Transverse colon (tissue), 4 donors: ENCODE measurements at regions not wholly inside any gene's neighbourhood (a gene's known extent, or its start where the extent isn't known, plus 50 kb on each side); places are given as distances from the start of the nearest gene placed in this dataset.

Source experiments
- DNase-seq: peaks from one replicate; pipeline ENCODE4 v3.0.0-alpha.2; 2019
- H3K27ac ChIP-seq, 4 donors: fragments of 200-600 bp; sonication (generic); 2 replicates each; pipeline ENCODE4 v1.5.1; 2016 to 2018; ENCODE audit warnings: inconsistent platforms in 4 of 4
- H3K27me3 ChIP-seq: fragments of 200-600 bp; sonication (generic); 2 replicates; pipeline ENCODE4 v1.5.1; 2017; ENCODE audit warnings: inconsistent platforms
- H3K36me3 ChIP-seq, 4 donors: fragments of 200-600 bp; sonication (generic); 2 replicates each; pipeline ENCODE4 v1.5.1; 2017 to 2019; ENCODE audit warnings: inconsistent platforms in 4 of 4
- H3K4me1 ChIP-seq, 4 donors: fragments of 200-600 bp; sonication (generic); 2 replicates each; pipeline ENCODE4 v1.5.1; 2017 to 2020; ENCODE audit warnings: inconsistent platforms in 4 of 4
- H3K4me3 ChIP-seq, 4 donors: fragments of 200-600 bp; sonication (generic); 1 replicate in 1 of 4; 2 replicates in 3 of 4; pipeline versions ENCODE4 v1.5.1 to v1.6.1; 2017 to 2019; ENCODE audit warnings: inconsistent platforms in 4 of 4
- H3K9me3 ChIP-seq, 2 donors: fragments of 200-600 bp; sonication (generic); 2 replicates each; pipeline ENCODE4 v1.5.1; 2017 to 2019; ENCODE audit warnings: inconsistent platforms in 2 of 2
- EP300 ChIP-seq: sonication (generic); formaldehyde crosslinking; IDR thresholded peaks from one replicate; pipeline ENCODE4 v1.6.1; 2017; ENCODE audit warnings: antibody characterized with exemption, low read depth
- POLR2A ChIP-seq: fragments of 450-650 bp; IDR thresholded peaks from one replicate; pipeline ENCODE4 v1.6.1; 2016; ENCODE audit warnings: antibody characterized with exemption, mild to moderate bottlenecking, moderate library complexity
- POLR2AphosphoS5 ChIP-seq, 3 donors: sonication (generic); formaldehyde crosslinking; IDR thresholded peaks; one replicate each; pipeline ENCODE4 v1.6.1; 2016; ENCODE audit warnings: antibody characterized with exemption in 3 of 3
- WGBS, 2 donors: methylation state at CpG; one replicate each; pipeline ENCODE4 v1.1.5; 2018; ENCODE audit warnings: low coverage in 1 of 2; 5-methylcytosine and 5-hydroxymethylcytosine counted together
- in situ Hi-C, 4 donors: fragments of 200-750 bp; cut with MboI; loops; one replicate each; pipeline versions ENCODE4 v1.15.0 to v1.15.1; 2017; ENCODE audit warnings: low sequenced_read_pairs in 3 of 4, low pct_ligation_motif_present in 1 of 4, low pct_unique_long_range_greater_than_20kb in 1 of 4
- intact Hi-C: fragments of 100-400 bp; cut with DNase I; formaldehyde crosslinking; loops from one replicate; pipeline ENCODE4 v1.15.1; 2023; ENCODE audit warnings: low total_unique reads
- TF ChIP-seq, protein P1 (sequence below), 5 experiments: fragments of 200-600 bp in 3 of 5; fragments of 450-650 bp in 2 of 5; sonication (generic) in 3 of 5; IDR thresholded peaks; 1 replicate in 2 of 5; 2 replicates in 3 of 5; pipeline ENCODE4 v1.5.1; 2016 to 2017; ENCODE audit warnings: antibody characterized with exemption in 5 of 5, inconsistent platforms in 3 of 5, mild to moderate bottlenecking in 2 of 5, moderate library complexity in 1 of 5

DNA sequence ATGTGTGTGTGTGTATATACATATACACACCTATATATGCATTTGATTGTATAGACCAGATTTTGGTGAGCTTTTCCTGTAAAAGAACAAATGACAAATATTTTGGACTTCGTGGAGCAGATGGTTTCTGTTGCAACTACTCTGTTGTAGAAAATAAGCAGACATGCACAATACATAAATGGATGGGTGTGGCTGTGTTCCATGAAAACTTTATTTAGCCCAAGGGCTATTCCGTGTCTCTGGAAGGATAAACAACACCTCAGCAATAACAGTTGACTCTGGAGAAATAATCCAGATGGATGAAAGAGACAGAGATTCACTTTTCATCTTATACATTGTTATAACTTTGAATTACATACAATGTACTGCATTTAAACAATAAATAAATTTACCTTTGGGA is 441.4 kb downstream of the CNTN3 start:
- DNase-seq = no peak
- no peaks in the 10 kb centered on the region for H3K9me3 ChIP-seq
- TF ChIP-seq POLR2A = no peak
- TF ChIP-seq, protein P1, sequence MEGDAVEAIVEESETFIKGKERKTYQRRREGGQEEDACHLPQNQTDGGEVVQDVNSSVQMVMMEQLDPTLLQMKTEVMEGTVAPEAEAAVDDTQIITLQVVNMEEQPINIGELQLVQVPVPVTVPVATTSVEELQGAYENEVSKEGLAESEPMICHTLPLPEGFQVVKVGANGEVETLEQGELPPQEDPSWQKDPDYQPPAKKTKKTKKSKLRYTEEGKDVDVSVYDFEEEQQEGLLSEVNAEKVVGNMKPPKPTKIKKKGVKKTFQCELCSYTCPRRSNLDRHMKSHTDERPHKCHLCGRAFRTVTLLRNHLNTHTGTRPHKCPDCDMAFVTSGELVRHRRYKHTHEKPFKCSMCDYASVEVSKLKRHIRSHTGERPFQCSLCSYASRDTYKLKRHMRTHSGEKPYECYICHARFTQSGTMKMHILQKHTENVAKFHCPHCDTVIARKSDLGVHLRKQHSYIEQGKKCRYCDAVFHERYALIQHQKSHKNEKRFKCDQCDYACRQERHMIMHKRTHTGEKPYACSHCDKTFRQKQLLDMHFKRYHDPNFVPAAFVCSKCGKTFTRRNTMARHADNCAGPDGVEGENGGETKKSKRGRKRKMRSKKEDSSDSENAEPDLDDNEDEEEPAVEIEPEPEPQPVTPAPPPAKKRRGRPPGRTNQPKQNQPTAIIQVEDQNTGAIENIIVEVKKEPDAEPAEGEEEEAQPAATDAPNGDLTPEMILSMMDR (IDR thresholded peaks at IDR 0.05) = no peak
- no peak for TF ChIP-seq POLR2AphosphoS5 (IDR thresholded peaks at IDR 0.05)
- no peak for TF ChIP-seq EP300
- H3K27ac ChIP-seq = no peak overlapping the region
- 15 to 22% methylated on average over 2 of the region's 2 CpGs for WGBS, 2 donors
- no peak overlapping the region for H3K4me3 ChIP-seq
- no peaks in the 10 kb centered on the region for H3K4me1 ChIP-seq
- no peaks in the 10 kb centered on the region for H3K27me3 ChIP-seq
- in situ Hi-C loops = no loop called here
- intact Hi-C loops = no loop called here
- H3K36me3 ChIP-seq = no peaks in the 10 kb centered on the region

DNA sequence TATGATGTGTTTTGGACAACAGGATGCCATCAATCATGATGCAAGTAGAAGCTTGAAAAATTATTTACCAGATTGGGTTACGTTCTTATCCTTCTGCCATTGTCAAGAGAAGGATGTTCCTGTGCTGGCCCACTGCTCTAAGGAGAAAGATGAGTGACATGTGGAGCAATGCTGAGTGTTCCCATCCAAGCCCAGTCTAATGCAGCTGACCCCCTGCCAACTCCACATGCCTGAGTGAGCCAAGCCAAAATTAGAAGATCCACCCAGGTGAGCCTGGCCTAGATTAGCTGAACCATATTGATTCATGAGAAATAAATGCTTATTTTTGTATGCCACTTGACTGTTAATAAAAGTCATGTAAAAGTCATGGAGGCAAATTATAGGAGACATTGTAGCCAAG is 446.5 kb downstream of the CNTN3 start:
- WGBS, 2 donors = 65% methylated on average over 1 of the region's 1 CpG; no CpG with 5 or more reads in 1 of the 2 donors
- Histone ChIP-seq H3K9me3 (no peaks in the 10 kb centered on the region), H3K27me3 (no peaks in the 10 kb centered on the region), H3K27ac (no peak overlapping the region), H3K36me3 (no peaks in the 10 kb centered on the region), H3K4me3 (no peak overlapping the region), H3K4me1 (no peaks in the 10 kb centered on the region)
- in situ Hi-C loops = no loop called here
- intact Hi-C loops = no loop called here
- no peak for DNase-seq
- TF ChIP-seq EP300 = no peak
- no peak for TF ChIP-seq POLR2A
- TF ChIP-seq POLR2AphosphoS5 (IDR thresholded peaks at IDR 0.05) = no peak
- TF ChIP-seq, protein P1 (IDR thresholded peaks at IDR 0.05) = no peak

DNA sequence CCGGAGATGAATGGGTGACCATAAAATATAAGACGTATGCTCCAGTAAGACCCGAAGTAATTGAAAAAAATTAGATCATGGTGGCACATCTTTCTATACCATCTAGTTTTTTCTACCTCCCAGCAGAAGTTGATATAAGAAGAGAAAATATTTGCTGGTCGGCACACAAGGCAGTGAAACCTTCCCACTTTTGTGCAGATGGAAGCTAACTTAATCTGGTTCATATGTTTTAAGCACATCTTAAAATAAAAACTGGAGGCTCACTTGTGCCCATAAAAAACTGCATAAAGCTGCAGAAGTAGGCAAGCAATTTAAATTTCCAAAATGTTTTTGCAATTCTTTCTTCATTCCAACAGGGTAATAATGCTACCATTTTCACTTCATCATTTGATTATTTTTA is 449.2 kb downstream of the CNTN3 start:
- Histone ChIP-seq H3K27me3 (no peaks in the 10 kb centered on the region), H3K27ac (no peak overlapping the region), H3K4me1 (no peaks in the 10 kb centered on the region), H3K9me3 (no peaks in the 10 kb centered on the region), H3K4me3 (no peak overlapping the region), H3K36me3 (no peaks in the 10 kb centered on the region)
- WGBS, 2 donors = 88 to 96% methylated on average over 4 of the region's 4 CpGs
- intact Hi-C loops (no loop called here), in situ Hi-C loops (no loop called here)
- TF ChIP-seq, protein P1 (IDR thresholded peaks at IDR 0.05) = no peak
- no peak for TF ChIP-seq POLR2AphosphoS5 (IDR thresholded peaks at IDR 0.05)
- DNase-seq = no peak

DNA sequence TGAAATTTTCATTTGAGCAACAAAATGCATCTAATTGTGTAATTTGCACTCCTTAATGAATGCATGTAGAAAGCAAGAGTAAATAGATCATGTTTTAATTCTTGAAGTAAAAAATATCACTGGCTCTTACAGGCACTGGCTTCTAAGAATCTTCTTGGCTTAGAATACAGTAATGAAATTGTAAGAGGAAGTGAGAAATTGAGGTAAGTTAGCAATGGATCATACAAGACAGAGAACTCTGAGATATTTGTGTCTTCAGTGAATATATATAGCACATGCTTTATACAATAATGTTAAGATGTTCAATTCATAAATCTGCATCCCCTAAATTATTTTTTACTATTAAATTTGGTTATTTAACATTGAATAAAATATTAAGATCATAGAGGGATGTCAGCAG is 465.0 kb downstream of the CNTN3 start:
- intact Hi-C loops (no loop called here), in situ Hi-C loops (no loop called here)
- DNase-seq = no peak
- H3K27me3 ChIP-seq = no peaks in the 10 kb centered on the region
- no peak for TF ChIP-seq POLR2A
- no peak for TF ChIP-seq EP300
- TF ChIP-seq, protein P1 (IDR thresholded peaks at IDR 0.05) = no peak
- no peak for TF ChIP-seq POLR2AphosphoS5 (IDR thresholded peaks at IDR 0.05)
- H3K4me3 ChIP-seq = no peak overlapping the region
- H3K36me3 ChIP-seq = no peaks in the 10 kb centered on the region
- H3K4me1 ChIP-seq = no peaks in the 10 kb centered on the region
- H3K27ac ChIP-seq = no peak overlapping the region
- no peaks in the 10 kb centered on the region for H3K9me3 ChIP-seq
